GM19397 (cell line): ENCODE measurements at regions not wholly inside any gene's neighbourhood (a gene's known extent, or its start where the extent isn't known, plus 50 kb on each side); places are given as distances from the start of the nearest gene placed in this dataset.

ENCODE experiments used
- ATAC-seq: cut with Tn5 transposase; IDR thresholded peaks from one replicate; pipeline ENCODE4 v1.9.1; 2021; ENCODE audit warnings: mild to moderate bottlenecking, moderate library complexity; ENCODE audit not compliant: unreplicated experiment

- no peak for ATAC-seq
These were observed 215.0 kb upstream of the CDIN1 start for GRCh38 chr15:36364377-36364776.

- no peak for ATAC-seq
These were observed 213.5 kb upstream of the CDIN1 start for GRCh38 chr15:36365963-36366362.

GRCh38 chr15:36370051-36370730 lies 209.2 kb upstream of the CDIN1 start:
- ATAC-seq: no peak

GRCh38 chr15:36370731-36371112 lies 208.7 kb upstream of the CDIN1 start:
- ATAC-seq: no peak

- no peak for ATAC-seq
These were observed 207.9 kb upstream of the CDIN1 start for GRCh38 chr15:36371509-36371908.

GRCh38 chr15:36372968-36373367 lies 206.5 kb upstream of the CDIN1 start:
- ATAC-seq: no peak

- ATAC-seq: no peak
These were observed 205.9 kb upstream of the CDIN1 start for GRCh38 chr15:36373550-36373949.

- ATAC-seq: no peak
These were observed 190.3 kb upstream of the CDIN1 start for GRCh38 chr15:36389107-36389506.

- ATAC-seq: no peak
These were observed 188.9 kb upstream of the CDIN1 start for GRCh38 chr15:36390491-36390890.

GRCh38 chr15:36392676-36393266 lies 186.7 kb upstream of the CDIN1 start:
- no peak for ATAC-seq

- no peak for ATAC-seq
These were observed 181.2 kb upstream of the CDIN1 start for GRCh38 chr15:36398212-36398611.

GRCh38 chr15:36399276-36399675 lies 180.2 kb upstream of the CDIN1 start:
- no peak for ATAC-seq

GRCh38 chr15:36400936-36401585 lies 178.4 kb upstream of the CDIN1 start:
- ATAC-seq: no peak

GRCh38 chr15:36401586-36401966 lies 177.8 kb upstream of the CDIN1 start:
- ATAC-seq: no peak

- ATAC-seq: no peak
These were observed 176.1 kb upstream of the CDIN1 start for GRCh38 chr15:36403351-36403750.

GRCh38 chr15:36406366-36406765 lies 173.1 kb upstream of the CDIN1 start:
- ATAC-seq: no peak

GRCh38 chr15:36406911-36407310 lies 172.5 kb upstream of the CDIN1 start:
- ATAC-seq: no peak

- no peak for ATAC-seq
These were observed 171.8 kb upstream of the CDIN1 start for GRCh38 chr15:36407647-36408046.

- ATAC-seq: no peak
These were observed 169.6 kb upstream of the CDIN1 start for GRCh38 chr15:36409819-36410218.

GRCh38 chr15:36414670-36415069 lies 164.8 kb upstream of the CDIN1 start:
- no peak for ATAC-seq

- no peak for ATAC-seq
These were observed 163.8 kb upstream of the CDIN1 start for GRCh38 chr15:36415643-36416042.

- no peak for ATAC-seq
These were observed 156.8 kb upstream of the CDIN1 start for GRCh38 chr15:36422631-36423030.
